Psoas muscle (tissue), 7 donors: ENCODE measurements at regions not wholly inside any gene's neighbourhood (a gene's known extent, or its start where the extent isn't known, plus 50 kb on each side); places are given as distances from the start of the nearest gene placed in this dataset.

Experiments
- ATAC-seq, 4 donors: fragments of 200-7000 bp; cut with Tn5 transposase; one replicate each; pipeline ENCODE4 v1.9.1; 2020; ENCODE audit warnings: moderate library complexity in 3 of 4, mild to moderate bottlenecking in 2 of 4
- DNase-seq, 2 donors: peaks; one replicate each; pipeline ENCODE4 v3.0.0-alpha.2; 2020
- H3K27ac ChIP-seq: fragments of 200-600 bp; one replicate; pipeline ENCODE4 v1.8.0; 2022
- H3K27me3 ChIP-seq, 3 donors: fragments of 200-600 bp in 1 of 3; one replicate each; pipeline versions ENCODE4 v1.6.1 to v1.8.0; 2013 to 2022; ENCODE audit warnings: low read length in 2 of 3, mild to moderate bottlenecking in 2 of 3, moderate library complexity in 1 of 3; ENCODE audit not compliant: insufficient read depth in 3 of 3
- H3K36me3 ChIP-seq, 2 donors: fragments of 200-600 bp in 1 of 2; one replicate each; pipeline versions ENCODE4 v1.6.1 to v1.8.0; 2013 to 2022; ENCODE audit warnings: low read depth in 1 of 2, mild to moderate bottlenecking in 1 of 2, moderate library complexity in 1 of 2; ENCODE audit not compliant: insufficient read depth in 1 of 2
- H3K4me1 ChIP-seq: fragments of 200-600 bp; one replicate; pipeline ENCODE4 v1.8.0; 2022
- H3K4me3 ChIP-seq: fragments of 200-600 bp; one replicate; pipeline ENCODE4 v1.8.0; 2022; ENCODE audit warnings: mild to moderate bottlenecking
- H3K9me3 ChIP-seq: fragments of 200-600 bp; one replicate; pipeline ENCODE4 v1.8.0; 2022
- CTCF ChIP-seq: fragments of 200-600 bp; IDR thresholded peaks from one replicate; pipeline ENCODE4 v1.8.0; 2022; ENCODE audit warnings: antibody characterized with exemption
- WGBS, 3 donors: extraction: QIAGEN DNeasy Blood & Tissue Kit; methylation state at CpG; one replicate each; pipeline versions ENCODE4 v1.1.6 to v1.1.7; 2013; 5-methylcytosine and 5-hydroxymethylcytosine counted together
- intact Hi-C, 2 donors: fragments of 100-400 bp; cut with DNase I; formaldehyde crosslinking; loops; one replicate each; pipeline versions ENCODE4 v1.11.0 to v1.14.2; 2022
- donor health status: healthy with polysubstance abuse.
- donor health status: DM: no; HTN: no; CAD: no; lungs with moderate emphysema.
- donor health status: Bipolar disorder and iron deficiency.
- donor health status: healthy.
- donor health status: DM: yes; HTN: yes; CAD: no.
- donor health status: DM: no; HTN: no; CAD: no.
- donor health status: DM: yes; HTN: yes; CAD: no.

DNA sequence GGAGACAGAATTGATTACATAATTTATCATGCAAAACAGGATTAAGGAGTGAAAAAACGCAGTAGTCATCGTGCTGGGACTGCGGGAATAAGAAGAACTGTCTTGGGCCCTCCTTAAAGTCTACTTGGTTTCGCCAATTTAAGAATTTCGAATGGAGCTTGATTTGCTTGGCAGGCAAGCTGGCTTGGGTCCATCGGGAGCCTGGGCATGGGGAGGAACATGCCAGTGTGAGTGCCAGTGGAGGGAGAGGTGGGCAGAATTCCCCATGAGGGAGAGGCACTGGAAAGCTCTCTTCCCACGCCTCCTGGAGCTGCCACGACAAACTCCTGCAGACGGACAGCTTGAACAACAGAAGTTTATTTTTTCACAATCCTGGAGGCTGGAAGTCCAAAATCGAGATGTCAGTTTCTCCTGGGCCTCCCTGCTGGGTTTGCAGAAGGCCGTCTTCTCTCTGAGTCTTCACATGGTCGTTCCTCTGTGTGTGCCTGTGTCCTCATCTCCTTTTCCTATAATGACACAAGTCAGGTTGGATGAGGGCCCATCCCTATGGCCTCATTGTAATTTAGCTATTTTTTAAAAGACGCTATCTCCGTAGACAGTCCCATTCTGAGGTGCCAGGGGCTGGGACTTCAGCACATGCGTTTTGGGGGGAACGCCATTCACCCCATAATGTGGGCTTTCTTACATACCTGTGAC, 528.7 kb upstream of the DPP6 start:
- 57 to 59% (median 58%) methylated on average over 16 of the region's 16 CpGs for WGBS, 3 donors
- no peaks in the 10 kb centered on the region for H3K4me1 ChIP-seq
- no peaks in the 10 kb centered on the region for H3K9me3 ChIP-seq
- ATAC-seq (no peak), DNase-seq (no peak)
- H3K36me3 ChIP-seq: no peaks in the 10 kb centered on the region
- no peak overlapping the region for H3K4me3 ChIP-seq
- no peaks in the 10 kb centered on the region for H3K27me3 ChIP-seq
- intact Hi-C loops: no loop called here
- TF ChIP-seq CTCF: no peak
- no peak overlapping the region for H3K27ac ChIP-seq

GRCh38 chr7:153524070-153524601, 528.1 kb upstream of the DPP6 start:
- 26 to 31% (median 28%) methylated on average over 9 of the region's 9 CpGs for WGBS, 3 donors
- no peaks in the 10 kb centered on the region for H3K27me3 ChIP-seq
- H3K4me3 ChIP-seq: no peak overlapping the region
- no peak for TF ChIP-seq CTCF
- H3K9me3 ChIP-seq: no peaks in the 10 kb centered on the region
- no peak for ATAC-seq
- intact Hi-C loops: no loop called here
- no peaks in the 10 kb centered on the region for H3K4me1 ChIP-seq
- no peaks in the 10 kb centered on the region for H3K36me3 ChIP-seq
- DNase-seq: no peak
- H3K27ac ChIP-seq: no peak overlapping the region

DNA sequence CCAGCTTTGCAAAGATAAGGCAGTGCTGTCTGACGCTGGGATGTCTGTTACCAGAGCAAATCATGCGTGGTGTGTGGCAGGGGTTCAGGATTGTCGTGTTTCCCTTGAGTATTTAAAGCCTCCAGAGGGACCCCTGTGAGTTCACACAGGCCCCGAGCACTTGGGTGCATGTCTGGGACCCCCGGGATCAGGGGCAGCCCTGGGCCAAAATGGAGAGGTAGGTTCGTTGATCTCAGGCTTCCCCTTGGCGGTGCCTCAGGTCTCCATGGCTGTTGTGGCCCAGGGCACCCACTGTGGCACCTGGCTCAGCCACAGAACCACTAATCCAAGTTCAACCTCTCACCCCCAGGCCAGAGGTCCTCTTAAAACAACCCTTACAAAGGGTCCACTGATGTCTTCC, 523.1 kb upstream of the DPP6 start:
- no peak overlapping the region for H3K27ac ChIP-seq
- ATAC-seq (no peak), DNase-seq (no peak)
- H3K4me1 ChIP-seq: no peaks in the 10 kb centered on the region
- WGBS, 3 donors: 72 to 81% (median 75%) methylated on average over 7 of the region's 7 CpGs
- H3K4me3 ChIP-seq: no peak overlapping the region
- H3K9me3 ChIP-seq: no peaks in the 10 kb centered on the region
- H3K36me3 ChIP-seq: no peaks in the 10 kb centered on the region
- intact Hi-C loops: no loop called here
- TF ChIP-seq CTCF: no peak
- no peaks in the 10 kb centered on the region for H3K27me3 ChIP-seq

- Histone ChIP-seq H3K9me3 (no peaks in the 10 kb centered on the region), H3K27me3 (no peaks in the 10 kb centered on the region), H3K4me3 (no peak overlapping the region), H3K4me1 (no peaks in the 10 kb centered on the region), H3K27ac (no peak overlapping the region), H3K36me3 (no peaks in the 10 kb centered on the region)
- TF ChIP-seq CTCF: no peak
- DNase-seq: no peak
- ATAC-seq: no peak
- intact Hi-C loops: no loop called here
- 83 to 86% (median 85%) methylated on average over 12 of the region's 12 CpGs for WGBS, 3 donors
Measured at GRCh38 chr7:153529651-153530165, 522.5 kb upstream of the DPP6 start.

DNA sequence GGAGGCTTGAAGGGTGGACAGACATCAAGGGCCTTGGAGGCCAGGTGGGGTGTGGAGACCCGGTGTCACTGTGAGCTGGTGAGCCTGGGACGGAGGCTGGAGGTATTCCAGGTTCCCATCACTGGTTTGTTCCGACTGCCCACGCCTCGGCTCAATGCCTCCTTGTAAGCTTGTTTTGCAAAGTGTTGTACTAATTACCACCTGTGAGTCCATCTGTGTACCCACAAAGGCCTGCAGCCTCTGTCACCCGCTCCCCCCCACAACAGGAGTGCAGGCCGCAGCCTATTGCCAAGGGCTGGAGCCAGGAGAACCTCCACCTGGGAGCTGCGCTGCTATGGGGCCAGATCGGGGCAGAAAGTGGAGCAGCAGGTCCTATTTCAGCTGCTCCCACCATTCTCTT, 521.8 kb upstream of the DPP6 start:
- intact Hi-C loops: no loop called here
- DNase-seq (no peak), ATAC-seq (no peak)
- no peaks in the 10 kb centered on the region for H3K36me3 ChIP-seq
- no peak overlapping the region for H3K27ac ChIP-seq
- H3K9me3 ChIP-seq: no peaks in the 10 kb centered on the region
- no peak for TF ChIP-seq CTCF
- no peak overlapping the region for H3K4me3 ChIP-seq
- WGBS, 3 donors: 86 to 88% (median 87%) methylated on average over 9 of the region's 9 CpGs
- no peaks in the 10 kb centered on the region for H3K27me3 ChIP-seq
- H3K4me1 ChIP-seq: no peaks in the 10 kb centered on the region
